OCI-LY3 (cell line): ENCODE measurements at regions not wholly inside any gene's neighbourhood (a gene's known extent, or its start where the extent isn't known, plus 50 kb on each side); places are given as distances from the start of the nearest gene placed in this dataset.

ENCODE experiments used
- H2AFZ ChIP-seq: fragments of 200-600, 300-600 bp; shearing (Covaris generic); 2 replicates; pipeline ENCODE4 v1.6.0; 2014; ENCODE audit warnings: antibody characterized with exemption, low read depth, low read length
- H3K27ac ChIP-seq: fragments of 200-600, 300-600 bp; sonication (generic); 2 replicates; pipeline ENCODE4 v1.5.1; 2014; ENCODE audit warnings: mild to moderate bottlenecking, low read length, moderate library complexity, mixed read lengths
- H3K27me3 ChIP-seq: fragments of 200-600, 300-600 bp; sonication (generic); 2 replicates; pipeline ENCODE4 v1.6.1; 2014; ENCODE audit warnings: low read depth, low read length, mixed read lengths
- H3K36me3 ChIP-seq: fragments of 200-600, 300-600 bp; sonication (generic); replicated peaks from 2 replicates; pipeline ENCODE3; 2014; ENCODE audit warnings: low read depth, low read length, mixed read lengths
- H3K4me1 ChIP-seq: fragments of 300-600, 200-600 bp; sonication (generic); 2 replicates; pipeline ENCODE4 v1.6.1; 2014; ENCODE audit warnings: low read length, mixed read lengths
- H3K4me2 ChIP-seq: fragments of 200-600, 300-600 bp; sonication (generic); 2 replicates; pipeline ENCODE4 v1.6.1; 2014; ENCODE audit warnings: low read length, mixed read lengths
- H3K4me3 ChIP-seq: fragments of 300-600, 200-600 bp; sonication (generic); 2 replicates; pipeline ENCODE4 v1.5.1; 2014; ENCODE audit warnings: antibody characterized with exemption, mild to moderate bottlenecking, low read length, moderate library complexity
- H3K79me2 ChIP-seq: fragments of 300-600, 200-600 bp; shearing (Covaris generic); 2 replicates; pipeline ENCODE4 v1.6.1; 2014; ENCODE audit warnings: mild to moderate bottlenecking, low read length, mixed read lengths
- H3K9ac ChIP-seq: fragments of 300-600, 200-600 bp; shearing (Covaris generic); 2 replicates; pipeline ENCODE4 v1.6.0; 2014; ENCODE audit warnings: mild to moderate bottlenecking, low read length, moderate library complexity
- H3K9me3 ChIP-seq: fragments of 200-600, 300-600 bp; shearing (Covaris generic); 2 replicates; pipeline ENCODE4 v1.6.1; 2014; ENCODE audit warnings: low read length, mixed read lengths; ENCODE audit not compliant: insufficient read depth
- H4K20me1 ChIP-seq: fragments of 200-600, 300-600 bp; sonication (generic); 2 replicates; pipeline ENCODE4 v1.6.1; 2016; ENCODE audit warnings: low read length, mixed read lengths; ENCODE audit not compliant: insufficient read depth
- EZH2phosphoT487 ChIP-seq: fragments of 200-600 bp; shearing (Covaris generic); IDR thresholded peaks from 2 replicates; pipeline ENCODE4 v1.6.1; 2018; ENCODE audit warnings: antibody characterized with exemption, mixed run types, low read depth
- TF ChIP-seq, protein P1 (sequence below): fragments of 200-600, 300-600 bp; sonication (generic); IDR thresholded peaks from 2 replicates; pipeline ENCODE4 v1.5.1; 2014; ENCODE audit warnings: antibody characterized with exemption, low read length, low read depth

DNA sequence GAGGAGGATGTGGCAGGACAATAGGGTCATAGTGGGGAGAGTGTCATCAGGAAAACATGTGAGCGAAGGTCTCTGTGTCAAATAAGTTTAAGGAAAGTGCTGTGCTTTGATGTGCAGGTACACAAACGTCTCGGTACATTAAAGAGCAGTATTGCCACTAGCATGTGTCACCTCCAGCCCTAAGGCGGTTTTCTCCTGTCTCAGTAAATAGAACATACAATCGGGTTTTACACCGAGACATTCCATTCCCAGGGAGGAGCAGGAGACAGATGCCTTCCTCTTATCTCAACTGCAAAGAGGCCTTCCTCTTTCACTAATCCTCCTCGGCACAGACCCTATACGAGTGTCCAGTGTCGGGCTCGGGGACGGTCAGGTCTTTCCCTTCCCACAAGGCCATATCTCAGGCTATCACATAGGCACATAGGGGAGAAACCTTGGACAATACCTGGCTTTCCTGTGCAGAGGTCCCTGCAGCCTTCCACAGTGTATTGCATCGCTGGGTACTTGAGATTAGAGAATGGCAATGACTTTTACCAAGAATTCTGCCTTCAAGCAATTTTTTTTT, 684.5 kb downstream of the PDHA2 start:
- H3K4me1 ChIP-seq: no peaks in the 10 kb centered on the region
- H4K20me1 ChIP-seq: no peaks in the 10 kb centered on the region
- no peak overlapping the region for H3K4me2 ChIP-seq
- no peak overlapping the region for H3K4me3 ChIP-seq
- H3K79me2 ChIP-seq: no peaks in the 10 kb centered on the region
- no peak overlapping the region for H2AFZ ChIP-seq
- H3K27me3 ChIP-seq: no peaks in the 10 kb centered on the region
- TF ChIP-seq, protein P1, sequence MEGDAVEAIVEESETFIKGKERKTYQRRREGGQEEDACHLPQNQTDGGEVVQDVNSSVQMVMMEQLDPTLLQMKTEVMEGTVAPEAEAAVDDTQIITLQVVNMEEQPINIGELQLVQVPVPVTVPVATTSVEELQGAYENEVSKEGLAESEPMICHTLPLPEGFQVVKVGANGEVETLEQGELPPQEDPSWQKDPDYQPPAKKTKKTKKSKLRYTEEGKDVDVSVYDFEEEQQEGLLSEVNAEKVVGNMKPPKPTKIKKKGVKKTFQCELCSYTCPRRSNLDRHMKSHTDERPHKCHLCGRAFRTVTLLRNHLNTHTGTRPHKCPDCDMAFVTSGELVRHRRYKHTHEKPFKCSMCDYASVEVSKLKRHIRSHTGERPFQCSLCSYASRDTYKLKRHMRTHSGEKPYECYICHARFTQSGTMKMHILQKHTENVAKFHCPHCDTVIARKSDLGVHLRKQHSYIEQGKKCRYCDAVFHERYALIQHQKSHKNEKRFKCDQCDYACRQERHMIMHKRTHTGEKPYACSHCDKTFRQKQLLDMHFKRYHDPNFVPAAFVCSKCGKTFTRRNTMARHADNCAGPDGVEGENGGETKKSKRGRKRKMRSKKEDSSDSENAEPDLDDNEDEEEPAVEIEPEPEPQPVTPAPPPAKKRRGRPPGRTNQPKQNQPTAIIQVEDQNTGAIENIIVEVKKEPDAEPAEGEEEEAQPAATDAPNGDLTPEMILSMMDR: no peak
- no peak for TF ChIP-seq EZH2phosphoT487
- H3K27ac ChIP-seq: no peak overlapping the region
- no peaks in the 10 kb centered on the region for H3K36me3 ChIP-seq
- H3K9ac ChIP-seq: no peak overlapping the region
- H3K9me3 ChIP-seq: no peaks in the 10 kb centered on the region

DNA sequence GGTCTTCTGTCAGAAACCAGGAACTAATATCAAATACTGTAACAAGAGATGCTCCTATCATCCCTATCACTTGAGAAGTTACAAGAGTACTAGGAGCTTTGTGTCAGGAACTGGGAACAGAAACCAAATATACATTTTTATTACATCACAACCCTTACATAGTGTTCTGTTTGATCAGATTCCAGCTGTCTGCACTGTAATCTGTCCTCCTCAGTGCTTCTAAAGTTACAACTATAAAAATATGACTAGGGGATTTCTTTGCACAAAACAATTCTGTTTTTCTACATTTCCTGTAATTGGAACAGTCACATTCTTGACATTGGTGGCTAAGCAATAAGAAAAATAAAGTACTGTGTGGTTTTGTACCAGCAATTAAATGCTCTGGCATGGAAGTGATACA, 686.0 kb downstream of the PDHA2 start:
- H2AFZ ChIP-seq: no peak overlapping the region
- H3K9ac ChIP-seq: no peak overlapping the region
- TF ChIP-seq, protein P1: no peak
- TF ChIP-seq EZH2phosphoT487: no peak
- no peaks in the 10 kb centered on the region for H3K36me3 ChIP-seq
- no peaks in the 10 kb centered on the region for H3K4me1 ChIP-seq
- no peaks in the 10 kb centered on the region for H3K27me3 ChIP-seq
- no peak overlapping the region for H3K4me2 ChIP-seq
- H3K9me3 ChIP-seq: no peaks in the 10 kb centered on the region
- no peaks in the 10 kb centered on the region for H4K20me1 ChIP-seq
- no peak overlapping the region for H3K4me3 ChIP-seq
- H3K79me2 ChIP-seq: no peaks in the 10 kb centered on the region
- H3K27ac ChIP-seq: no peak overlapping the region

DNA sequence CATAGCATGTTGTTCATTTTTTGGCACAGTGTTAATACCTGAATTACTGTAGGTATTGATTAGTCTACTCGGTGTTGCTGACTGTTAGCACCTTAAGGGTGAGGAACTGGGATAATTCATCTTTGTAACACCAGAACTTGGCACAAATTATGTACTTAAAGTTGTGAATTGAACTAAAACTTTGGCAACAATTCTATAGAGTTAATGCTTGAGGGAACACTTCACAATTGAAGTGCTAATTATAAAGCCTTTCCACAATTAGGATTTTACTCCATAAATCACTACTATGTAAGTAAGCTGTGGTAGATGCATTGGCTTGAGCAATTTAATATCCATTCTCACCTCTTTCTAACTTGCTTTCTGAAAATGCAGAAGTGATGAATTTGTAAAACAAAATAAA, 686.7 kb downstream of the PDHA2 start:
- Histone ChIP-seq H2AFZ (no peak overlapping the region), H3K9ac (no peak overlapping the region), H3K4me1 (no peaks in the 10 kb centered on the region), H3K4me2 (no peak overlapping the region), H3K27ac (no peak overlapping the region), H3K79me2 (no peaks in the 10 kb centered on the region), H3K4me3 (no peak overlapping the region), H3K9me3 (no peaks in the 10 kb centered on the region), H4K20me1 (no peaks in the 10 kb centered on the region), H3K36me3 (no peaks in the 10 kb centered on the region), H3K27me3 (no peaks in the 10 kb centered on the region)
- TF ChIP-seq, protein P1: no peak
- TF ChIP-seq EZH2phosphoT487: no peak

DNA sequence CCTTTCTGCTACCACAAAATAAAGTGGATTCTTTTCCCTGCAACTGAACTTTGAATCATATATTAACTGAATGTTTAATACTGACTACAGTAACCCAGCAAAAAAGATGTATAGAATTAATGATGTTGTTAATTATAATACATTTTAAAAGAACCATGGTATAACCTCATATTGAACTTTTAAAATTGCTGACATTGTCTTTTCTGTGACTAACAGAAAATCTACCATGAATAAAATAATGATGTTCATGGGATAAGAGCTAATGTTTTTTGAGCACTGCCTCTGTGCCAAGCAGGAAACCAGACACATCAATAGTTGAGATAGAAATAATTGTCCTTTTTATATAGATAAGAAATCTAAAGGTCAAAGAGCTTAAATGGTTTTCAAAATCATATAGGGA, 691.9 kb downstream of the PDHA2 start:
- TF ChIP-seq EZH2phosphoT487: no peak
- TF ChIP-seq, protein P1: no peak
- Histone ChIP-seq H3K4me3 (no peak overlapping the region), H3K9ac (no peak overlapping the region), H3K27ac (no peak overlapping the region), H3K27me3 (no peaks in the 10 kb centered on the region), H2AFZ (no peak overlapping the region), H3K4me1 (no peaks in the 10 kb centered on the region), H3K36me3 (no peaks in the 10 kb centered on the region), H3K4me2 (no peak overlapping the region), H4K20me1 (no peaks in the 10 kb centered on the region), H3K79me2 (no peaks in the 10 kb centered on the region), H3K9me3 (no peaks in the 10 kb centered on the region)
